ENCODE measurements at regions not wholly inside any gene's neighbourhood (a gene's known extent, or its start where the extent isn't known, plus 50 kb on each side); places are given as distances from the start of the nearest gene placed in this dataset.
"Not testable (repeated sequence)": the region's sequence is repeated elsewhere in the genome, so short reads cannot be mapped to it uniquely, and the experiment has no call there.

DNA sequence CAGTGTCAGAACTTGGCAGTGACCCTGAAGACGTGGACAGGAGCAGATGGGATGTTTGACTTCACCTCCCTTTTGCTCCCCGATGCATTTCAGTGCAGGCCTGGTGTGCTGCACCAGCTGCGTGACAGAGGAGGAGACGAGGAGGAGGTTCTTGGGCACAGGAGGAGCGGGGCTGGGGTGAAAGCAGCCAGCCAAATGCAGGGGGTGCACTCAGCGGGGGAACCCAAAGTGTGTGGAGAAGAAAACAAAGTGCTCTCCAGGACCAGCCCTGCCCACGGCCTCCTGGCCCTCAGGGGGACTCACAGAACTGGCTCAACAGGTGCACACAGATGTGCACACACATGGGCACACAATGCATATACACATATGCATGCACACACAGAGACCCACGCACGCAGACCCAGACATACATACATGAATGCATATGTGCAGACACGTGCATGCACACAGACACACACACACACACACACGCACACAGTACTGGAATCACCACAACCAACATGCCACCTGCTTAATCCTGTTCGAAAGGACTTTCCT, 91.7 kb upstream of the SFSWAP start:
- no peak for DNase-seq (ENCODE audit: low spot score)

DNA sequence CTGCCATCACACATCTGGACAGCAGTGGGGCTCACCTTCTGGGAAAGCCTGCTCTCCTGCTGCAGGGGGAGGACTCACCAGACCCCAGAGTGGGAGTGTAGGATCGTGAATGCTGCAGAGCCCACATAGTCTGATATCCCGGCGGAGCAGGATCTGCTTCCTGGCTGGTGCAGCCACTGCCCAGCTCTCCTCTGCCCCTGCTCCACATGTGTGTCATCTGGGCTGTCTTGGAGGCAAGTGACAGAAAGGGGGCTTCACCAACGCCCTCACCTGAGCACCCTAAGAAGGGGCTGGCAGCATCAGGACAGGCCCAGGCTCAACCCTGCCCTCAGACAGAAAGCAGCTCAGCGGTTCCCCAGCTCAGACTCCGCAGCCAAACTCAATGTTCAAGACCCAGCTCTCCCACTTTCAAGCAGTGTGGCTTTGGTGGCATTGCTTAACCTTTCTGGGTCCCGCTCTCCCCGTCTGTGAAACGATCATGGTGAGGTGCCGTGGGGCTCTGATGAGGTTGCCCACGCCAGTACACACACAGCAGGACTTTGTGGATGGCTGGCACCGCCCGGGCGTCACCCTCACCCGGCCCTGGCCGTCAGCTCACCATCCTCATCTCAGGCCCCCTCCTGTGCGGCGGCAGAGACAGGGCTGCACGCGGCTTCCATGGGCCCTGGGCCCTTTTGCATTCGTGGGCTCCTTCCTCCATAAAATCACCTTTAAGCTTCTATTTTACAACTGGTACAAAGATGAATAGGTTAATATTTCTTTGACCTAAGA, 91.0 kb upstream of the SFSWAP start:
- no peak for DNase-seq (ENCODE audit: low spot score)

DNA sequence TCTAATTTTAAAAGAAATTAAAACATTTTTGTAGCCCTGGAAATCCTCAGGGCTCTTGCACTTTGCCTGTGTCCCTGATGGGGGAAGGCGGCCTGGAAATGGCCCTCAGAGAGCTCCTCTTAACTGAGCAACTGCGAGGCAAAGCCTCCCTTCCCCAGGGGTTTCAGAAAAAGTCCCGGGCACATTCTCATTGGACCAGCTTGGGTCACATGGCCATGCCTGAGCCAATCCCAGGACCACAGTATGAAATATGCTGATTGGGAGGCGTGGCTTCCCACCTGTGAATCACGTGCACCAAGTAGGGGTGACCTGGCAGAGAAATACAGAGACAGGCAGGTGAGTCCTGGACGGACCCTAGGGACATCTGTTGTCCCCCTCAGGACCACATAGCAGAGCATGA, 90.4 kb upstream of the SFSWAP start:
- DNase-seq (ENCODE audit: low spot score) = no peak

DNA sequence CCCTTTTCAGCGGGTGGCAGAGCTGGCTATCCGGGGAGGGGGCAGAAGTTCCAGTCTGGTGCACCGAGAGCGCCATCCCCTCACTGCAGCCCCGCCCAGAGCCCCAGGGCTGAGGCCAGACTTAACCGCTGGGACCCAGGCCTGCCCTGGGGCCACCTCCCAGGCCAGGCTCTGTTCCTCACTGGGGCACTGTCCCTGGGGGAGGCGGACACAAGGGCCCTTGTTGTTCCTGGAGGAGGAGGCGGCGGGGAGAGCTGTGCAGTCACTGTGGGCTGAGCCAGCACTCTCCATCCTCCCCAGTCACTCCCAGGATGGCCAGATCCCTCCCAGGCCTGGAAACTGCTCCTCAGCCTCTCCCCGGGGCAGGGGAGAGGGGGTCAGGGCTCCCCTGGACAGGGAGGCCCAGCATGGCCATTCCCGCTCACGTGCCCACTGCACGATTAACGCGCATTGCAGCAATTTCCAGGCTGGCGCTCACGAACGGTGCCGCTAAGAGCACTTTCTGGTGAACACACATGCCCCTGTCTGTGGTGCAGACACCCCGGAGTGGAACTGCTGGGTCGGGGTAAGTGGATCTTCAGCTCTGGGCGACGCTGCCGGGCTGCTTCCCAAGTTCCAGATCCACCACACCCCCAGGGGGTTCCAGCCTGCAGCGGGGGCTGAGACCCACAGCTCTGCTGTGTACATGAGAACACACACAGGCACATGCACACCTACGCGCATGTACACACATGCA, 89.8 kb upstream of the SFSWAP start:
- no peak for DNase-seq (ENCODE audit: low spot score)

DNA sequence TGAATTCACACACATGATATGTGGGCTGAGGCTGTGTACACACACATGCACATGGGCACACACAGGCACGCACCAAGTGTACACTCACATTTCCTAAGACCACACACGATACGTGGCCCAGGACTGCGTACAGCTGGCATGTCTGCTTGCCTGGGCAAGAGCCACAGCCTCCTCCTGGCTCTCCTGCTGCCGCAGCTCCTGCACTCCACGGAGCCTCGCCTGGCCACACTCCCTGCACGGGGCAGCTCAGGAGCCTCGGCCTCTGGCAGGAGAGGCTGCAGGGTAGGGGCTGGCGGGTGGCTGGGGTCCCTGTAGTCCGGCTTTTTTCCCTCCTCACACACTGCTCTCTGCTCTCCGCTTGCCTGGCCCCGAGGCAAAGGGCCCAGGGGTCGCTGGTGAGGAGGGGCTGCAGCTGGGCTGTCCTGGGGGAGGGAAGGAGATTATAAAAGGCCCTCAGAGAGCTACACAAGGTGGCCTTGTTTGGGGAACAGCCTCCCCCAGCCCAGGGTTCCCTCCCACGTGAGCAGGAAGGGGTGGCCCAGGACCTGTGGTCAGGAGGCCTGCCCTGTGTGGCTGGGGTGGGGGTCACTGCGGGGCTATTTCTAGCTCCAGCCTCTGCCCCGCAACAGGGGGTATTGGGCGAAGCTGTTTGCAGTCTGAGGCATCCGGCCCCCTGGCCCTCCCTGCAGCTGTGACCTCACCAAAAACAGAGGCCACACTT, 89.0 kb upstream of the SFSWAP start:
- DNase-seq (ENCODE audit: low spot score) = no peak

DNA sequence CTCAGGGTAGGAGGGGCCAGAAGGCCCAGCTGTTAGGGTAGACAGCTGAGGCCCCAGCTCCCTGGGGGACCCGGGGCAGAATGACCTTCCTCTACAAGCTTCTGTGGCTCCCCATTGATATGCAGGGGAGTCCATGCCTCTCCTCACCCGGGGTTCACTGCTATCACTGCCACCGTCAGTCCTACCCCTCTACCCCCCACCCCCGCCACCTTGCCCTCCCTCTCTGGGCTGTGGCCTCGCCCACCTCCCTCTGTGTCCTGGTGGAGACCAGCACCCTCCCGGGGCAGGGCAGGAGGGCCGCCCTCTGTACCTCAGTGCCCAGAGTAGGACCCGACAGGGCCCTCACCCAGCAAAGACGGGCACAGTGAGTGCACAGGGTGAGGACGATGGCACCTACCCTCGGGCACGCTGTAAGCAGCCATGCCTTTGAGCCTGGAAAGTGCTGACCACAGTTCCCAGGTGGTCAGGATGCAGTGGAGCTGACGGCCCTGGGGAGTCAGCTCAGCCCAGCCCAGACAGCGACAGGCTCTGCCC, 88.4 kb upstream of the SFSWAP start:
- no peak for DNase-seq (ENCODE audit: low spot score)

DNA sequence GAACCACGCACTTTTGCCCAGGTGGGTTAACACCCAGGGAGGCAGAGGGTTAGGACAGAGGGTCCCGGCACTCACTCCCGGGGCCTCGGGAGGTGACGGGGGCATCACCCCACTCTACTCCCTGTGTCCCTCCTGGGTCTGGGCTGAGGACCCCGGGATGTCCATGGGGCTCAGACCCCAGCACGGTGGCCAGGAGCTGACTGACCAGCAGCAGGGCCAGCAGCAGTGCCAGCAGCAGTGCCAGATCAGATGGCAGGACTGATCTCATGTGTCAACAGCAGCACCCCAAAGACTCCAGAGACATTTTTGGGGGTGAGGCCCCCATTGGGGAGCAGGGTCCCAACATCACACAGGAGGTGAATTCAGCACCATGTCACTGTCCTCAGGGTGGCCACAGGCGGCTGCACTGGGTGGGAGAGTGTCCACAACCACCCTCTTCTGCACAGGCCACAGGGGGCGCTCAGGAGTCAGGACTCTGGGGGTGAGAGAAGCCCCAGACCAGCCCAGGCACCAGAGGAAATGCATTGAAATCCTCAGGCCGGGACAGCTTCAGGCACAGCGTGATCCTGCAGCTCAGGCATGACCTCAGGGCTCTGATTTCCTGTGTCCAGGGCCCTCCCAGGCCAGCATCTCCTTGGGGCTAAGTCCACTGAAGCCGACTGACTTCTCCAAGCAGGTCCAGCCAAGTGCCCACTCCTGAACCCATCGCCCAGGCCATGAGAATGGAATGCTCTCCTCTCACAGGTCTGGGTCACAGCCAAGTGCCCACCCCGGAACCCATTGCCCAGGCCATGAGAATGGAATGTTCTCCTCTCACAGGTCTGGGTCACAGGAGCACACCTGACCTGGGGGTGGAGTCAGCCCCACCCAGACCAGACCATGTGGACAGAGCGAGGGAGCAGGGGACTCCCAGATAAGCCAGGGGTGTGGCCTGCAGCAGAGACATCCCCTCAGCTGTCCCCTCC, 87.2 kb upstream of the SFSWAP start:
- DNase-seq (ENCODE audit: low spot score) = not testable (repeated sequence)

DNA sequence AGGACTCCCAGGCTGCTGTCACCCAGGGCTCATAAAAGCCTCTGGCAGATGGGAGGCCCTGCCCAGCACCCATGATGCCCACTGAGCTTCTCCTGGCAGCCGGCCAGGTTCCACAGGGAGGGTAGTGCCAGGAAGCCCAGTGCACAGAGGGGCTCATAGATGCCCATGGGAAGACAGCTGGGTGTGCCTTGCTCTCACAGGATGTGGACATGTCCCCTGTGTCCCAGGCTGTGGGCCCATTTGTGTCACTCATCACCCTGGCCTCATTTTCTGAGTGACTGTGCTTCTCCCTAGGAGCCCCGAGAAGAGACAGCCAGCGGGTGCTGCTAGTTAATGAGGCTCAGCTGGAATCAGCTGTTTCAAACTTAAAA, 86.5 kb upstream of the SFSWAP start:
- DNase-seq (ENCODE audit: low spot score) = not testable (repeated sequence)

DNA sequence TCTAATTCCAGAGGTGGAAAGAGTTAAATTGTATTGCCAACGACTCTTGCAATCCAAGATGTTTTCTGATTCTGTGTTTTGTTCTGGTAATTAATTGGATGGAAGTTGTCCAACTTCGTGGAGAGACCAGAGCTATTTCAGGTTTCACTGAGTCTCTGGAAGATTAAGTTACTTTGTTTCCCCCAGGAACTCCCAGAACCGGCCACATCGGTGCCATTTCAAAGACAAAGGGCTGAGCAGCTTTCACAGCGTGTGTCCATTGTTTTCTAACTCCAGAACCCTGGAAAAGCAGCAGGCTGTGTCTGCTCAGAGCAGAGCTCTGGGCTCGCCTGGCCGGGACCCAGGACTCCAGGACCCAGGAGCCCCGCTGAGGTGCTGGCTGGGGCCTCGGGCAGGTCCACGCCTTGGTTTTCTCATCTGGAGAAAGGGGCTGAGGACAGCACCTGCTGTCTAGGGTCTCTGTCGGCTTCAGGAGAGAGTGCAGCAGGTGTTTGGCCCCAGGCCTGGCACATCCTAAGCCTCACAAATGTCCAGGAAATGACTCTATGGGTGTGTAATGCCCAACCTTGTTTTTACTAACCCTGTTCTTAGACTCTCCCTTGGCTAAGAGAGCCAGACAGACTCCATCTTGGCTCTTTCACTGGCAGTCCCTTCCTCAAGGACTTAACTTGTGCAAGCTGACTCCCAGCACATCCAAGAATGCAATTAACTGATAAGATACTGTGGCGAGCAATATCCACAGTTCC, 86.0 kb upstream of the SFSWAP start:
- DNase-seq (ENCODE audit: low spot score) = not testable (repeated sequence)

DNA sequence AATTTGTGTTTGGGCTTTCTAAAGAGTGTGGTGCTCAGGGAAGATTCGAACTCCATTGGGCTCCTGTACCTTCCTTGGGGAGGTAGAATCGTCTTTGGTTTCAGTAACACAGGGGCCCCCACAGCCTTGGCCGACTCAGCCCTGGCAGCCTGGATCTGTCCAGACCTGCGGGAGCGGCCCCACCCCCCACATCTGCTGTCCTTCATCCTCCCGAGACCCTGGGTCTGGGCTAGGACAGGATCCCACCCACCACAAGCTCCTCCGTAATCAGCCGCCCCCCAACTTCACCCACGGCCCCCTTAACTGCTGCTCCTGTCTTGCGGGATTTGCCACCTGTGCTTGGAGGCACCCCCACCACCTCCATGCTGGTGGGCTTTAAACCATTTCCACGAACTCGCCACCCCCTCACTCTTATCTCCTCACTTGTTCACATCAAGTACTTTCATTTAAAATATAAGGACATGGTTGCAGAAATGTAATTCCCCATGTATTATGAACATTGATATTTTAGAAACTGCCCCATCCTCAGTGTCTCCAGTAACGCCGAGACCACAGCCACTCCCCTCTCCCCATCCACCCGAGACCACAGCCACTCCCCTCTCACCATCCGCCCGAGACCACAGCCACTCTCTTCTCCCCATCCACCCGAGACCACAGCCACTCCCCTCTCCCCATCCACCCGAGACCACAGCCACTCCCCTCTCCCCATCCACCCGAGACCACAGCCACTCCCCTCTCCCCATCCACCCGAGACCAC, 84.7 kb upstream of the SFSWAP start:
- not testable (repeated sequence) for DNase-seq (ENCODE audit: low spot score)

DNA sequence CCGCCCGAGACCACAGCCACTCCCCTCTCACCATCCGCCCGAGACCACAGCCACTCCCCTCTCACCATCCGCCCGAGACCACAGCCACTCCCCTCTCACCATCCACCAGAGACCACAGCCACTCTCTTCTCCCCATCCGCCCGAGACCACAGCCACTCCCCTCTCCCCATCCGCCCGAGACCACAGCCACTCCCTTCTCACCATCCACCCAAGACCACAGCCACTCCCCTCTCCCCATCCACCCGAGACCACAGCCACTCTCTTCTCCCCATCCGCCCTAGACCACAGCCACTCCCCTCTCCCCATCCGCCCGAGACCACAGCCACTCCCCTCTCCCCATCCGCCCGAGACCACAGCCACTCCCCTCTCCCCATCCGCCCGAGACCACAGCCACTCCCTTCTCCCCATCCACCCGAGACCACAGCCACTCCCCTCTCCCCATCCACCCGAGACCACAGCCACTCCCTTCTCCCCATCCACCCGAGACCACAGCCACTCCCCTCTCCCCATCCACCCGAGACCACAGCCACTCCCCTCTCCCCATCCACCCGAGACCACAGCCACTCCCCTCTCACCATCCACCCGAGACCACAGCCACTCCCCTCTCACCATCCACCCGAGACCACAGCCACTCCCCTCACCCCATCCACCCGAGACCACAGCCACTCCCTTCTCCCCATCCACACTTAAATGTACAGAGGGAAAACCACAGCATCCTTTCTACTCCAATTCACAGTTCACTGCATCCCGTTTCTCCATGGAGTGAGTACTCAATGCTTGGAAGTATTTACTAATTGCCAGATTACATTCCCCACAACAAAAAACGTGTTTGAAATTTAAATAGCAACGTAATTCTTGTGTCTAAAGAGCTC, 83.5 kb upstream of the SFSWAP start:
- peak; percentile 47 for DNase-seq (ENCODE audit: low spot score)

DNA sequence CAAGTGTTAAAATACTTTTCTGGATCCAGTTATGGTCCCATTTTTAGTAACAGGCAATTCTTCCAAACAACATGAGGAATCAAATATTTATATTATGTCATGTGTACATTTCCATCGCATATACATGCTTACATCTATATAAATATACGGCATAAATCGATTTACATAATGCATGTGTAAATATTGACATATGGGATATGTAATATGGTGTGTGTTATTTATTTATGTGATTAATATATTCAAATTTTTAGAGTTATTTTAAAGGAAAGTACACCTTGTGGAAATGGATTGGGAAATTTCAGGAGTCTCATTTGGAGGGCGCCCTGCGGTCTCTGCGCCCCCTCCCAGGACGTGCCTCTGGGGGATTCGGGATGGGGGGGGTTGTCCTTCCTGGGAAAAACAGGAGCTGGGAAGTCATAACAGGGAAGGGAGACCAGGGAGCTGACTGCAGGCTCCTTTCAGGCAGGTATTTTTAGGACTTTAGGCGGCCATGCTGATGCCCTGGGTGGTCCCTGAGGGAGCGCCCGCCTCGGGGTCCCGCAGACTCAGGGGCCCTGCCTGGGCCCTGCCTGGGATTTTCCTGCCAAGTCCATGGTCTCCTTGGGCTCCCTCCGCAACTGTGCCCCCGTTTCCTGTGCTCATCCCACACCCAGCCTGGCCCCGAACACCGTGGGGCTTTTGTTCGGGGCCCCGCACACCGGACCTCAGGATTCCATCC, 82.7 kb upstream of the SFSWAP start:
- no peak for DNase-seq (ENCODE audit: low spot score)

DNA sequence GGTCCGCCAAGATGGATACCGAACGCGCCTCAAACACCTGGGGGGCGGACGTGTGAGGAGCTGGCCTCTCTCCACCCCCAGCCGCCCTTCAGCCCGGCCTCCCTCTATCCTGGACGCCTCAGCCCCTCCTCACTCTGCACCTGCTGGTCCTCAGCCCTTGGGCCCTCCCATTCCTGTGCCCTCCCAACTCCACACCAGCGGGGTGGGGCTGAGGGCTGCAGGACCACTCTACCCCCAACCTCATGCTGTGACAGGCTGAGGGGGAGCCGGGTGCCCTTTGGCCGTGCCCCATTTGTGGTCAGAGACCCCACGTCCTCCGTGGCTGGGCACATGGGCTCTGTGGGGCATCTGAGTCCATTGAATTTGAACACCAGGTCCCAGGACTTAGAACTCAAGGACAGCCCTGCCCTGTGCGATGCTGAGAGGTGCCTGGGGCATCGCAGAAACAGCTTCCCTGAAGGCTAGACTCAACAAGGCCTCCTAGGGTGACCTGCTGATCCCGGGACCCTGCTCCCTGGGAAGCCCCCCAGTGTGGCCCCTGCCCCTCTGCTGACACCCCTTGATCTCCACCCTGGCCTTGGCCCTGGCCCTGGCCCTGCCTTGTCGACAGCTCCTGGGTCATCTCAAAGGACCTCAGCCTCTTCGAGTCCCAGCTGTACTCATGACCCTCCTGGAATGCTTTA, 82.0 kb upstream of the SFSWAP start:
- DNase-seq (ENCODE audit: low spot score) = no peak

DNA sequence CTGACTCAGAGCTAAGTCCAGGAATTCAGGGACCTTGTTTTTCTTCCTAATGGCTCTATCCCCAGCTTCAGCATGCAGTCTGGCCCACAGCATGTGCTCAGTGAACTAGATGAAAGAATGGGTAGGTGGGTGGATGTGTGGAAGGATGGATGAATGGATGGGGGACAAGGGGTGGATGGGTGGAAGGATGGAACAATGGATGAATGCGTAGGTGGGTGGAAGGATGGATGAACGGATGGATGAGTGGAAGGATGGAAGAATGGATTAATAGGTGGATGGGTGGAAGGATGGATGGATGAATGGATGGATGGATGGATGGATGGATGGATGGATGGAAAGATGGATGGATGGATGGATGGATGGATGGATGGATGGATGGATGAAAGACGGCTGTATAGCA, 79.7 kb upstream of the SFSWAP start:
- DNase-seq (ENCODE audit: low spot score) = no peak

DNA sequence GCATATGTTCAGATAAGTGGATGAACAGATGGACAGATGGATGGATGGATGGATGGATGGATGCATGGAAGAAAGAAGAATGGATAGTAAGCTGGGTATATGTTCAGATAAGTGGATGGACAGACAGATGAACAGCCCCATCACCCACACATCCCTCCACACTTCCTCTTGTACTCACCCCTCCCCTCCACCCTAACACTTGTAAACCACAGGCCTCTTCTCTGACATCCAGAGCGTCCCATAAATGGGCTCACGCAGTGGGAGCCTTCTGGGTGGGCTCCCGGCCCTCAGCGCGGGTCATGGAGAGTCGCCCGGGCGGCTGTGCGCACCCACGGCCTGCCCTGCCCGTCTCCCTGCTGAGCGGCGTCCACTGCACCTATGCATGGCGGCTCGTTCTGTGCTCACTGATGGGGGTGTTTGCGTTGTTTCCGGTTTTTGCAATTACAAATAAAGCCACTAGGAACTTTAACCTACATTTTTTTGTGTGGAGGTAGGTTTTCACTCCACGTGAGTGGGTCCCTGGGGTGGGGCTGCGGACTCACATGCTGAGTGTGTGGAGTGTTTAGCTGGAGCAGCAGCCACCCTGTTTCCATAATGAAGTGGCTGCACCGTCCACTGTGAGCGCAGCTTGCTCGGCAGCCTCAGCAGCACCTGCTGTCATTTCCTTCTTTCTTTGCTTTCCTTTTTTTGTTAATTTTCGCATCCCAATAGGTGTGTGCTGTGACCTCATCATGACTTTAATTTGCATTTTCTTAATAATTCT, 78.8 kb upstream of the SFSWAP start:
- DNase-seq (ENCODE audit: low spot score) = not testable (repeated sequence)

DNA sequence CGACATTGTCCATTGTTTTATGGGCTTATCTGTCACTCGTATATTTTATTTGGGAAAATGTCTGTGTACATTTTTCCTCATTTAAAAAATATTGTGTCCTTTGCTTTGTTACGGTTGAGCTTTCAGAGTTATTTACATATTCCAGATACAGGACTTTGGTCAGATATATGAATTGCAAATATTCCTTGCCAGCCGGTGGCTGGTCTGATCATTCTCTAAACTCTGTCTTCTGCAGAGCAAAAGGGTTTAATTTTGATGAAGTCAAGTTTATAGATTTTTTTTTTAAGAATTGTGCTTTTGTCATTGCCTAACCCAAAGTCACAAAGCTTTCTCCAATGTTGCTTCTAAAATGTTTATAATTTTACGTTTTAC, 78.3 kb upstream of the SFSWAP start:
- DNase-seq (ENCODE audit: low spot score) = not testable (repeated sequence)

DNA sequence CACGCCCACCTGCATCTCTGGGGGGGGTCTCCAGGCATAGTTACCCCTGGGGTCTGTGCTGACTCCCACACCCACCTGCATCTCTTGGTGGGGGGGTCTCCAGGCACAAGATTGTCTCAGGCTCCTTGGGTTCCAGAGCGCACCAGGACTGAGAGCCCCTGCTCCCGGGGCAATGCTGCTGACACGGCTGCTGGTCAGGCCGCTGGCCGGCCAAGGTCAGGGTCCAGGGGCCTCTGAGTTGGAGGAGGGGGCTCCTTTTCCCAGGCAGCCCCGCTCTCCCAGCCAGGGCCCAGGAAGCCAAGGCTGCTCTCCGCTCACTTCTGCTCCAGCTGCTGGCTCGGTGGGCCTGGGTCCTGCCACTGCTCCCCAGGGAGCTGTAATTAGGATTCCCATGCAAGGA, 77.3 kb upstream of the SFSWAP start:
- not testable (repeated sequence) for DNase-seq (ENCODE audit: low spot score)
